WERI-Rb-1 (cell line): ENCODE measurements at regions not wholly inside any gene's neighbourhood (a gene's known extent, or its start where the extent isn't known, plus 50 kb on each side); places are given as distances from the start of the nearest gene placed in this dataset.

Experiments used
- DNase-seq: peaks from one replicate; pipeline ENCODE4 v3.0.0-alpha.2; 2020
- H3K27ac ChIP-seq: fragments of 250-450 bp; sonication (Bioruptor Pico); 2 replicates; pipeline ENCODE4 v1.5.1; 2020; ENCODE audit warnings: mild to moderate bottlenecking, moderate library complexity
- H3K27me3 ChIP-seq: fragments of 250-450 bp; sonication (Bioruptor Pico); 2 replicates; pipeline ENCODE4 v1.5.1; 2021; ENCODE audit warnings: mild to moderate bottlenecking, low read depth, moderate library complexity; ENCODE audit not compliant: insufficient read depth, severe bottlenecking
- H3K36me3 ChIP-seq: fragments of 250-450 bp; sonication (Bioruptor Pico); 2 replicates; pipeline ENCODE4 v1.5.1; 2020; ENCODE audit warnings: mild to moderate bottlenecking, moderate library complexity
- H3K4me3 ChIP-seq: 2 replicates; pipeline ENCODE4 v1.5.1; 2011; ENCODE audit warnings: low read depth, mild to moderate bottlenecking, control low read depth, low read length
- H3K9me3 ChIP-seq: fragments of 250-450 bp; sonication (Bioruptor Pico); 2 replicates; pipeline ENCODE4 v1.5.1; 2021; ENCODE audit warnings: mild to moderate bottlenecking, moderate library complexity; ENCODE audit not compliant: severe bottlenecking
- CTCF ChIP-seq: IDR thresholded peaks from 2 replicates; pipeline ENCODE4 v1.5.1; 2011; ENCODE audit warnings: low read depth, mild to moderate bottlenecking, control low read depth, inconsistent platforms, low read length

- Histone ChIP-seq H3K4me3 (no peak overlapping the region), H3K9me3 (no peaks in the 10 kb centered on the region), H3K36me3 (no peaks in the 10 kb centered on the region), H3K27me3 (no peaks in the 10 kb centered on the region), H3K27ac (no peak overlapping the region)
- no peak for TF ChIP-seq CTCF
- DNase-seq: no peak
These were observed 111.7 kb upstream of the VEPH1 start for GRCh38 chr3:157614896-157615295.

GRCh38 chr3:157611536-157612076 is 108.4 kb upstream of the VEPH1 start:
- H3K9me3 ChIP-seq: no peaks in the 10 kb centered on the region
- TF ChIP-seq CTCF: no peak
- DNase-seq: no peak
- no peaks in the 10 kb centered on the region for H3K36me3 ChIP-seq
- H3K27ac ChIP-seq: no peak overlapping the region
- no peak overlapping the region for H3K4me3 ChIP-seq
- no peaks in the 10 kb centered on the region for H3K27me3 ChIP-seq

DNA sequence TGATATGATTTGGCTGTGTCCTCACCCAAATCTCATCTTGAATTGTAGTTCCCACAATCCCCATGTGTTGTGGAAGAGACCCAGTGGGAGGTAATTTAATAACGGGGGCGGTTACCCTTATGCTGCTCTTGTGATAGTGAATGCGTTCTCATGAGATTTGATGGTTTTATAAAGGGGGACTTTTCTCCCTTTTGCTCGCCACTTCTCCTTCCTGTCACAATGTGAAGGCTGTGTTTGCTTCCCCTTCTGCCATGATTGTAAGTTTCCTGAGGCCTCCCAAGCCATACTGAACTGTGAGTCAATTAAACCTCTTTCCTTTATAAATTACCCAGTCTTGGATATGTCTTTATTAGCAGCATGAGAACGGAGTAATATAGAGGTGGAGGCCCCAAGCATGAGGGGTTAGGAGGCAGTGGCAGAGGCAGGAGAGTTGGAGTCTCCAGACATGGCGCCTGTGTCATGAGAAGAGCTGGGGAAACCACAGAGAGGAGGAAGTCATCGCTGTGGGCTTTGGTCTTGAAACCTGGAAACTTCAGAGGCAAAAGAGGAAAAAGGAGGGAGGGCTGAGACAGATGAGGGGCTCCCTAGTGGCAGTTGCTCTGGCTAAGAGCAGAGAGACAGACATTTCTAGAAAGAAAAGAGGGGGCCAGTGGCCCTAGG is 107.8 kb upstream of the VEPH1 start:
- Histone ChIP-seq H3K27me3 (no peaks in the 10 kb centered on the region), H3K4me3 (no peak overlapping the region), H3K9me3 (no peaks in the 10 kb centered on the region), H3K27ac (no peak overlapping the region), H3K36me3 (no peaks in the 10 kb centered on the region)
- no peak for DNase-seq
- TF ChIP-seq CTCF: no peak

DNA sequence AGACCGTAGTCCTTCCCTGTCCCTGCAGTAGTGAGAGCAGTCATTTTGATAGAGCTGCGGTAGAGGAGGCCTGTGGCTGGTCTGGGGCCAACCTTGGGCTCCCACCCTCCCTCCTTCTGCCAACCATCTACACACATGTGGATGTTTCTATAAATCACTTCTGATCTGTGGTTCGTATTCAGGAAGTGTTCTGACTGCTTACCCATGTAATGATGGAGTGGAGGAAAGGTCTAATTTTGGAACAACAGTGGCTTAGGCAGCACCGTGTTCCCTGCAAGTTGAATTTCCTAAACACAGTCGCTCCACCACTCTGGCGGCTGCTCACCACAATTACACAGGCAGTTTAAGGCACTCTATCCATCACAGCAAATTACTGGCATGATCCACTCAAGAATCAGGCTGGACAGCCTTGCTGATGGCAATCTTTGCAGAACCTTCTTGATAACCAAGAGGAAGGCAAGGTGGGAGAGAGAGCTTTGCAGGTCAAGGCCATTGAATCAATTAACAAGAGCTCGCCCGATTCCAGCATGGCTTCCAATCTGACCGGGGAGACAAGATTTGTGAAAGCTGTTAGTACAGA is 104.7 kb upstream of the VEPH1 start:
- Histone ChIP-seq H3K36me3 (no peaks in the 10 kb centered on the region), H3K27me3 (no peaks in the 10 kb centered on the region), H3K27ac (no peak overlapping the region), H3K9me3 (no peaks in the 10 kb centered on the region), H3K4me3 (no peak overlapping the region)
- no peak for TF ChIP-seq CTCF
- DNase-seq: no peak

- TF ChIP-seq CTCF: no peak
- no peaks in the 10 kb centered on the region for H3K36me3 ChIP-seq
- H3K4me3 ChIP-seq: no peak overlapping the region
- no peaks in the 10 kb centered on the region for H3K9me3 ChIP-seq
- H3K27ac ChIP-seq: no peak overlapping the region
- no peak for DNase-seq
- H3K27me3 ChIP-seq: no peaks in the 10 kb centered on the region
These were observed 103.6 kb upstream of the VEPH1 start for GRCh38 chr3:157606852-157607197.
